Liver (tissue), 3 donors: ENCODE measurements at regions not wholly inside any gene's neighbourhood (a gene's known extent, or its start where the extent isn't known, plus 50 kb on each side); places are given as distances from the start of the nearest gene placed in this dataset.

Experiments
- EGR1 ChIP-seq, 2 donors: IDR thresholded peaks; 2 replicates each; pipeline ENCODE4 v1.6.1; 2016 to 2018; ENCODE audit warnings: antibody characterized with exemption in 2 of 2, low read depth in 2 of 2
- GABPA ChIP-seq, 2 donors: IDR thresholded peaks in 1 of 2; conservative IDR thresholded peaks in 1 of 2; 2 replicates each; pipeline ENCODE4 v1.6.1; 2016; ENCODE audit warnings: antibody characterized with exemption in 2 of 2, mild to moderate bottlenecking in 1 of 2, moderate library complexity in 1 of 2
- JUND ChIP-seq, 2 donors: IDR thresholded peaks; 2 replicates each; pipeline ENCODE4 v1.6.1; 2016; ENCODE audit warnings: antibody characterized with exemption in 2 of 2
- RXRA ChIP-seq, 2 donors: IDR thresholded peaks; 2 replicates each; pipeline ENCODE4 v1.6.1; 2017 to 2018; ENCODE audit warnings: antibody characterized with exemption in 2 of 2, mild to moderate bottlenecking in 1 of 2
- TAF1 ChIP-seq: conservative IDR thresholded peaks from 2 replicates; pipeline ENCODE4 v1.6.1; 2016; ENCODE audit warnings: antibody characterized with exemption, mild to moderate bottlenecking
- YY1 ChIP-seq: IDR thresholded peaks from 2 replicates; pipeline ENCODE4 v1.6.1; 2016; ENCODE audit warnings: antibody characterized with exemption, mild to moderate bottlenecking
- TF ChIP-seq, protein P1 (sequence below): fragments of 150-350 bp; IDR thresholded peaks from 2 replicates; pipeline ENCODE4 v1.5.1; 2017; ENCODE audit warnings: improper control_type of control experiment, low read depth, low read length; ENCODE audit not compliant: missing input control
- donor health status: healthy.
- donor health status: healthy.

DNA sequence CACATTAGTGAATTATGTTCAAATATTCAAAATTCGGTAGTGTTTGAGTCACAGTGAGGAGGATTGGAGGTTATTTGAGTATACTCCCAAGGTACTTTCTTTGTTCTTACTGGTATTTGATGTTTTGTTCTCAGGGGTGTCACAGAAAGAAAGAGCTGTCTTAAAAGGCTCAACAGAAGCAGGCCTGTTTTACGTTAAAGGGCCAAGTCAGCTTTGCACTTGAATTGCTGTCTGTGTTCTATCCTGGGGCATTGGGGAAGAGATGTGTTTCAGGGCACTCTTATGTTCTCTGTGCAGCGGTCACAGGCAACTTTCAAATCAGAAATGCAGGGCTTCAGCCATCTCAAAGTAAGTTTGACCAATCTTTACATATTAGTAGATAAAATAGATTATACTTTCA is 1113.1 kb upstream of the LCORL start:
- TF ChIP-seq, protein P1, sequence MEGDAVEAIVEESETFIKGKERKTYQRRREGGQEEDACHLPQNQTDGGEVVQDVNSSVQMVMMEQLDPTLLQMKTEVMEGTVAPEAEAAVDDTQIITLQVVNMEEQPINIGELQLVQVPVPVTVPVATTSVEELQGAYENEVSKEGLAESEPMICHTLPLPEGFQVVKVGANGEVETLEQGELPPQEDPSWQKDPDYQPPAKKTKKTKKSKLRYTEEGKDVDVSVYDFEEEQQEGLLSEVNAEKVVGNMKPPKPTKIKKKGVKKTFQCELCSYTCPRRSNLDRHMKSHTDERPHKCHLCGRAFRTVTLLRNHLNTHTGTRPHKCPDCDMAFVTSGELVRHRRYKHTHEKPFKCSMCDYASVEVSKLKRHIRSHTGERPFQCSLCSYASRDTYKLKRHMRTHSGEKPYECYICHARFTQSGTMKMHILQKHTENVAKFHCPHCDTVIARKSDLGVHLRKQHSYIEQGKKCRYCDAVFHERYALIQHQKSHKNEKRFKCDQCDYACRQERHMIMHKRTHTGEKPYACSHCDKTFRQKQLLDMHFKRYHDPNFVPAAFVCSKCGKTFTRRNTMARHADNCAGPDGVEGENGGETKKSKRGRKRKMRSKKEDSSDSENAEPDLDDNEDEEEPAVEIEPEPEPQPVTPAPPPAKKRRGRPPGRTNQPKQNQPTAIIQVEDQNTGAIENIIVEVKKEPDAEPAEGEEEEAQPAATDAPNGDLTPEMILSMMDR = no peak
- TF ChIP-seq GABPA (IDR thresholded peaks at IDR 0.05 in 1 of 2, conservative IDR thresholded peaks at IDR 0.05 in 1 of 2) (no peak), EGR1 (IDR thresholded peaks at IDR 0.05; ENCODE audit: low read depth in 2 of 2) (no peak), JUND (IDR thresholded peaks at IDR 0.05) (no peak), RXRA (IDR thresholded peaks at IDR 0.05) (no peak), TAF1 (no peak), YY1 (no peak)
